ENCODE measurements at regions not wholly inside any gene's neighbourhood (a gene's known extent, or its start where the extent isn't known, plus 50 kb on each side); places are given as distances from the start of the nearest gene placed in this dataset.
"Not testable (repeated sequence)": the region's sequence is repeated elsewhere in the genome, so short reads cannot be mapped to it uniquely, and the experiment has no call there.

DNA sequence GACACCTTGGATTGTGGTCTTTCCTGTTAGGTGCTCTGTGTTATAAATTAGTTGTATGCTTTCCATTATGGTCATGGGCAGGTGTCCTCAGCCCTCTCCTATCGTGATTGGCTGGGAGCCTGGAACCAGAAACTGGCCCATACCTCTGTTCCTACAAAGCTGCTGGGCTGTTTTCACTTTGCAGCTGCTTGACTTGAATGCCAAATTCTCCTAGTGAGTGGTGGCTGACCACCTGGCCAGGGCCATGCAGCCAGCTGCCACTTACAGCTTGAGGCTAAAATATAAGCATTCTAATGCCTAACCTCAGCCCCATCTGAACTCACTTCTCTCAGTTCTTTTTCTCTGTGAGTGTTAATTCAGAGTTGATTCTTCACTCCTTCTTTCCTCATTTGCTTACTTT is 239.3 kb upstream of the GBE1 start:
- DNase-seq = no peak

DNA sequence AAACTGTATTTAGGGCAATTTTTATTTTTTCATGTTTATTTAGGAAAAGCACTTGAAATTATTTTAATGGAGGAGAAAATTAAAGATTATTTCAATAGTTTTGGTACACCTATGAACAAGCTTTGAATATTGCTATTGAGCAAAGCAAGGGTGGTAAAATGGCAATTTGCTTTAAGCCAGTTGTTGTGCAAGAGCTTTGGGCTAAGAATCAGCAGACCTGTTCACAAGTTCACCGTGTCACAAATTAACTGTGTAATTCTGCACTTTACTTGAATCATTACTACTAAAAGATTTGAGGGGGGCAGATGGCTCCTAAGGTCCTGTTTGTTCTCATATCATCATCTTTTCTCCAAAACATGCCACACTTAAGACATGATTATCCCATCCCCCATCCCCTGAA is 238.9 kb upstream of the GBE1 start:
- DNase-seq = no peak

DNA sequence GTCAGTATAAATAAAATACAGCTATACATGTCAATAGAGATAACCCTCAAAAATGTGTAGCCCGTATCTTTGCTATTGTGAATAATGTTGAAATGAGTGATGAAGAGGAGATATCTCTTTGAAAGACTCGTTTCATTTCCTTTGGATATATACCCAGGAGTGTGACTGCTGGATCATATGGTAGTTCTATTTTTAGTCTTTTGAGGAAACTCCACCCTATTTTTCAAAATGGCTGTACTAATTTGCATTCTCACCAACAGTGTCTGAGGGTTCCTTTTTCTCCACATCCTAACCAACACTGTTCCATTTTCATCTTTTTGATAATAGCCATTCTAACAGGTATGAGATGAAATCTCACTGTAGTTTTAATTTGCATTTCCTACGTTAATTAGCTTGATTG is 237.5 kb upstream of the GBE1 start:
- no peak for DNase-seq

DNA sequence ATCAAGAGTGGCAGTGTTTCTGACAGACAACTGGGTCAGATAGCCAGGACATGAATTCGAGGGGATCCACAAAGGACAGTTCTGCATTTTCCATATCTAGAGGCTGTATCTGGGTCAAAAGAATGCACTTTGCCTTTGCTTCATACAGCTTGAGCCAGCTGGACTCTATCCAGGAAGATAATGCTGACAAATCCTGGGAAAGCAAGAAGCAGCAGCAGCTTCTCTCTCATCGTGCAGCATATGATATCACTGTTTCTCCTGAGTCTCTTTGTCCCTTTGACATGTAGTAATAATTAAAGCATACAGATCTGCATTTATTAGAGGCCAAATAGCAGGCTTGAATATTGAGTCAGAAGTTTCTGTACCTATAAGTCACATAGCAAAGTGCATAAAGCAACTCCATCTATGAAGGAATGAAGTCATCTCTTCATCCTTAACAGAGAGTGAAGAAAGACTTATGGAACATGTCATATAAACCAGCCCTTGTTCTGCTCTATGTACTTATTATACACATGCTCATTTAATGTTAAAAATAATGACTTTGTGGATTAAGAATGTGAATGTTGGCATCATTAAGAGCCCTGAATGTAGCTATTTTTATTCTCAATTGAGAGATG is 236.8 kb upstream of the GBE1 start:
- no peak for DNase-seq

DNA sequence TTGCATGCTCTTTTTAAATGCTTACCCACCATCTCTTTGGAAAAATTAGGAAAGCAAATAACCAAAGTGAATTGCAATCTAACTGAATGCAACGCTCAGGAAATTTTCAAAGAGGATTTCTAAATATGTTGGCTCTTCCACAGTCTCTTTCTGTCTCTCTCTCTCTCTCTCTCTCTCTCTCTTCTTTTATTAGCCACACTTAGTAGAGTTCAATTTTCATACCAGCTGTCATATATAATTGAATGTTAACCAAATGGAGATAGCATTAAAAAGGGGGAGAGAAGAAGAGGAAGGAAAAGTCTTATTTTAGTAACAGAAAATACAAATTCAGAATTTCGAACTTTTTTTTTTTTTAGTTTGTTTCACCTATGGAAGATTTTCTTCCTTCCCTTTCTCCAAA is 235.9 kb upstream of the GBE1 start:
- DNase-seq = no peak

DNA sequence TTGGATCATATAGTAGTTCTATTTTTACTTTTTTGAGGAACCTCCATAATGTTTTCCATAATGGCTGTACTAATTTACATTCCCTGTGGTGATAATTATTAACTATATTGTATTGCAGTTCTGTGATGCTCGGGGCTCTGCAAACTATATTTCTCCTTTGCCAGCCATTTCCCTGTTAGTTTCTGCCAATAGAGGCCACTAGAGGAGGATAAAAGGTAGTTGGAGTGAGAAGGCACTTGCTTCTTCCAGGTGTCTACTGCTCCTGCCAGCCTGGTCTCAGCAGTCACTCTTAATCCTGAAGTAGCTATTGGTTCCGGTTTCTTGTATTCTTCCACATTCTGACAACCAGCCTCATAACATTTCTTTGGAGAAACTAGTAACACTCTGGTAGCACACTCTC is 233.9 kb upstream of the GBE1 start:
- DNase-seq = no peak

DNA sequence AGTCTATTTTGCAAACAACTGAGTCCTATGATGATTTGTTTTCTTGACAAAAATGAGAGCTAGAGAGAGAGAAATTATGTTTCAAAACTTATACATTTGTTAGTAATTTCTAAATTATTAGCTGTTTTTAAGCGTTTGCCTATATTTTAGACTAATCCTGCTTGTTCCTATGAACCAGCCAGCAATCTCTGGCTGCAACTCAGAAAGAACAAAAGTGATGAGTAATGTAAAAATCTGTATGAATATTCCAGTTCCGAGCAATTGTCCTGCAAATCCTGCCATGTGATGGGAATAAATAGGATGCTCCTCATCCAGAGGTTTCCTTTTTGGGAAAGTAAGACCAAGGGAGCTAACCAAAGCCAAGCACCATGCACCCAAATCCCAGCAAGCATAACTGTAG is 228.3 kb upstream of the GBE1 start:
- no peak for DNase-seq

DNA sequence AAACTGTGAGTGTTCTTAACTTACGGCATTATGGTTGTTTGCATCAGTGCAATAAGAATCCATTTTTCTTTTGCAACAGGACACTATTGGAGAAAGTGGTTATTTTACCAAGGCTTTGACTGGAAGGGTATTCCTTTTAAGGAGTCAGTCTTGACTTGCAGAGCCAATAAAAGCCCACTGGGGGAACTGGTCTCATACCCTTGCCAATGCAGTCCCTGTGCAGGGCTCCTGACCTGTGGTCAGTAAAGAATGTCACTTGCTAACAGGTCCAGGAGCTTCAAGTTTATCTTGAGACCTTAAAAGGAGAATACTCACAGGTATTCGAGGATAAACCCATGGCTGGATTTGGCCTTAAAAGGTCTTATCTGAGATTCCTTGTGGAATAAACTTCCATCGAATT is 227.8 kb upstream of the GBE1 start:
- DNase-seq = no peak

DNA sequence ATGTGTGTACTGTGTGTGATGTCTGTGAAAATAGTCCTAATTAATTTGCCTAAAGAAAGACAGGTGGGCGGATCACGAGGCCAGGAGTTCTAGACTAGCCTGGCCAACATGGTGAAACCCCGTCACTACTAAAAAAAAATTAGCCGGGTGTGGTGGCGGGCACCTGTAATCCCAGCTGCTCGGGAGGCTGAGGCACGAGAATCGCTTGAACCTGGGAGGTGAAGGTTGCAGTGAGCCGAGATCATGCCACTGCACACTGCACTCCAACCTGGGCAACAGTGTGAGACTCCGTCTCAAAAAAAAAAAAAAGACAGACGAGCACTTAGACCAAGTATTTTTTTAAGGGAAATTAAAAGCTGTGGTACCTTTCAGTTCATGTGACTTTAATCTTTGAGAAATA is 226.0 kb upstream of the GBE1 start:
- not testable (repeated sequence) for DNase-seq

DNA sequence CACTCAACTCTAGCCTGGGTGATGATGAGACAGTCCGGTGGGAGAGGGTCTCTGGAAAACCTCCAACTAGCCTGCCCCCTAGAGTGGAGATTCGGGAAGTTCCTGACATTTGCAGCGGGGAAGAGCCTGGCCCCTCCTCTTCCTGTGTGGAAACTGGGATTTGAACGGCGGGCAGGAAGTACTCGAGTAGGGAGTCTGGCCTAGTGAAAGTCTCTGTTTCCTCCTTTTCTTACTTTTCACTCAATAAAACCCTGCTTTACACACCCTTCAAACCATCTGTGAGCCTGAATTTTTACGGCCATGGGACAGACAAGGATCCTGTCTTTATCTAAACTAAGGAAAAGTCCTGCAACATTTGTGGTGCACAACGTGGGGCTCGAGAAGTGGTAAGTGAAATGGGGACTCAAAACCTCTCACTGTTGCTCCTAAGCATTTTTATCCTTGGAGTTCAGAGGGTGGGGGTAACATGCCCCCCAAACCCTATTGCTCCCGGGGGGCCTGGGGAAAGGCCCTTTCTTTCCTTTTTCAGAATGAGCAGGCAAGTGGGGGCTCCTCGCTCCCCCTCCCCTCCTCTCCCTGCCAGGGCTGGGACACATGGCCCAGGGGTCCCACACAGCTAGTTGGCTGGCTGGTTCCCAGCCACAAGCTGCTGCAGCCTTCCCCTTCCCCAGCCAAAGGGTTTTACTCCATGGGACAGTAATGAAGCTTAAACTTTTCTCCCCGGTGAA is 224.7 kb upstream of the GBE1 start:
- no peak for DNase-seq

DNA sequence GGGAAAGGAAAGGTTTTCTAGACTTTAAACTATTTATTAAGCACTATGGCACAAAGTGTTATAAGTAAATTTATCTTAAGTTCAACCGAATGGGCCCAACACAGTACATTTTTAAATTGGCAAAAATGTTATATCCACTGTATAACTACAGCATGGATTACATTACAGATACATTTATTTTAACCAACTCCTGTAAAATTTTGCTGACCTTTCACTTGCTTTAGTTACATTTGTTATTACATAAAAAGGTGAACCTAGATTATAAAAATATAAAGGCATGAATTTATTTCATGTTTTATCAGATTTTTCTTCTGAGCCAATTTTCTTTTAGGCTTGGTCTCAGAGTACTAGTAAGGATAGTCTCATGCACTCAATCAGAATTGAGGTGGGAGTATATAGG is 221.9 kb upstream of the GBE1 start:
- no peak for DNase-seq

DNA sequence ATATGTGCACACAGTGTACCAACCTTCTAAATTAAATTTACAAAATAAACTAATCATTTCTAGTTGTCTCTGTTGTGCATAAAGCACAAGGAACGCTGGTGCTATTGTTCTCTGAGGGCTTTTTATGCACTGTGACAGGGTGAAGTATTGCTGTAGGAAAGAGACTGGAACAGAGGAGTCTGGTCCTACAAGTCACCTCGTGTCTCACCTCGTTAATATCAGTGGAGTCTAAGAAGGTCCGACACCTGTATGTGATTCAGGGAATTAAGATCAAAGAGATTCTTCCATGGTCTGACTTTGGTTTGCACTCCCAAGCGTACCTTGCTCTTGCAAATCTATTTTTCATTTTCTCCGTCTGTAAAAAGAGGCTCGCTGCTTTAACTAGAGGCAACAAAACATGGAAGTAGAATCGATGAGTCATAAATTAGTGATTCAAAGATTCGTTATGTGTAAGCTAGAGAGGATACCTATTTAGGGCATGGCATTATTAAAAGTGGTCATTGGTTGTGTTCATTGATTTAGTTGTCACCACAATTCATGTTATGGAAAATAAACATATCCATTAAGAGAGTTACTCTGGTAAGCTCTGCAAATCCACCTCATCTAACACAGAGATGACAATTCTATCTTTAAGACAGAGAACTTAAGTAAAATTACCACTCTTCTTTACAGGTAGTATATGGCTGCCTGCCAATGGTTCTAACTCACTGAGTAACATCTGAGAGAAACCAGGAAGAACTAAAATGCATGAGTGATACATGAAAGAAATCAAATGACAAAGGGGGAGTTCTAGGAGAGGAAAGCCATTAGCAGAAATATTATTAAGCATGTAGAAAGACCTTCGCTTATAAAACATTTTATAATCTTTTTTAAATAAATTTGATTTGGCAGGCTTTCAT is 219.4 kb upstream of the GBE1 start:
- no peak for DNase-seq

DNA sequence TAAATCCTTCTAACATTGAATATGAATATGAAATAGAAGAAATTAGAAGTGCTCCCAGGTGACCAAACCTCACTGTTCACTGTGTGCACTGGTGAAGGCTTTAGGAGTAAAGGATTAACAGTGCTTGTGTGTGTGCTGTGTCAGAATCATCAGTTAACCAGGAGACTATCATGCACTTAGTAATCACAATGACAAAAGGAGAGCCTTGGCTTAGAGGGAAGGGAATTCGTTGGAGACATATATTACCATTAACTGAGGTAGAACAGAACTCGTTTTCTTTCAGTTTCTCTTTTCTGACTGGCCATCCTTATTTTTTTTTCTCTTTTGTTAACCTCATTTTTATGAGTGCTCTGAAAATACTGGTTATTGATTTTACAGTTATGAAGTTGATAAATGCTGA is 213.3 kb upstream of the GBE1 start:
- DNase-seq = no peak

DNA sequence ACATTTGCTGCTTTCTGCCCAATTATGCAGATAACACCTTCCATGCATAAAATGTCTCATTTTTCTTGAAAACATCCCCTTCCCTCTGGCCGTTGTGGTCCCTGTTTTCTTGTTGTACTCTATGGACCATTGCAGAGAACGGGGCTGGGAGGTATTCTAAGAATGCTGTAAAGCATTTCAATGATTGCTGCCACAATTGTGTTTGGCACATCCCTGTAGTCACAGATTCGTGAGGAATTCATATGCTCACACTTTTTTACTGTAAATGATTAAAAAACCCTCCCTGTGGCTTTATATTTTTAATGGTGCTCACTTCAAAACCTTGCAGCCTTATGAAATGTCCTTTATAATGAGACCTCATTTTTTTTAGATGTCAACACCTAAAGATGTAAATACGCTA is 207.2 kb upstream of the GBE1 start:
- DNase-seq = no peak

DNA sequence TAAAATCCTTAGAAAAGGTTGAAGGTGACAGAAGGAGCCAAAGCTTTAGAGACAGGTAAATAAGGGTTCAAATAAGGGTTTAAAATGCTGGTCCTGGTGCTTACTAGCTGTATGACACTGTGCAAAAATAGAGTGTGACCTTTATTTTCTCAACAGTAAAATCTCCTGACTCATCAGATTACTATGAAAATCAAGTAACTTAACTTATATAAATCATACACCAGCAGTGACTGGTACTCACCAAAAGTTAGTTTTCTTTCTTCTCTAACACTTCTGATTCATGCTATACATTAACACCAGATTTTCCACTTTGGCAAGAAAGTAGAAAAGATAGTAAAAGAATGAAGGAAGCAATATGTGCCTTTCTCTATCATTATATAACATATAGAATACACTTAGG is 205.9 kb upstream of the GBE1 start:
- no peak for DNase-seq

DNA sequence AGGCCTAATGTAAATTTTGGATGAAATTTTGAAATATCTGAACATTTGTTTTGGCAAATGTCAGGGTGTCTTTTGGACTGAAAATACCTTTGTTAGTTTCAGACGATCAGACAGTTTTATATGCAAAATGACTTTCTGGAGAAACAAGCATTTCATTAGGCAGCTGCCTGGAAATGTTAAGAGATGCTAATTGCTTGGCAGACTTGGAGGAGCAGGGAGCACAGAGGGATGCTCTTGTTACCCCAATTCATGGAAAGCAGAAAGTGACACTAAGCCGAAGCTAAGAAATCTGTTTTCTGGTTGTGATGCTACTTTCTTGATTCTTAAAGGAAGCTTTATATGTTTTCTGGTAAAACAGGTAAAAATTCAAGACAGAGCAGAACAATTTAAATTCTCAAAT is 204.3 kb upstream of the GBE1 start:
- DNase-seq = no peak

DNA sequence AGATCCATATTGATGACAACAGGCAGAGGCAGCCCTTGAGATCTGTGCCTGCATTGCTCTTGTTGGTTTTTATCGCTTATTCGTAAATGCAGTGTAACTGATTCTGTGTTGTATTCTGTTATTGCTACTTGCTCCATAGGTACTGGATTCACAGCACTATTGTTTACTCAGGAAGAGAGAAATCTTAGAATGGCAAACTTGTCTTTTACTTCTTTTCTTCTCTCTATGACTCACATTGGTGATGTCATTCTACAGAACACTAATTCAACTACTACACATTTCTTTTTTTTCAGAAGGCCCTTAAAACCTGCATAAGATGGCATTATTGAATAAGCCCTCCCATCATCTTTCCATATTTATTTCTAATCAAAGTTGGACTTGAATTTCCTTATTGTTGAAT is 201.0 kb upstream of the GBE1 start:
- no peak for DNase-seq

DNA sequence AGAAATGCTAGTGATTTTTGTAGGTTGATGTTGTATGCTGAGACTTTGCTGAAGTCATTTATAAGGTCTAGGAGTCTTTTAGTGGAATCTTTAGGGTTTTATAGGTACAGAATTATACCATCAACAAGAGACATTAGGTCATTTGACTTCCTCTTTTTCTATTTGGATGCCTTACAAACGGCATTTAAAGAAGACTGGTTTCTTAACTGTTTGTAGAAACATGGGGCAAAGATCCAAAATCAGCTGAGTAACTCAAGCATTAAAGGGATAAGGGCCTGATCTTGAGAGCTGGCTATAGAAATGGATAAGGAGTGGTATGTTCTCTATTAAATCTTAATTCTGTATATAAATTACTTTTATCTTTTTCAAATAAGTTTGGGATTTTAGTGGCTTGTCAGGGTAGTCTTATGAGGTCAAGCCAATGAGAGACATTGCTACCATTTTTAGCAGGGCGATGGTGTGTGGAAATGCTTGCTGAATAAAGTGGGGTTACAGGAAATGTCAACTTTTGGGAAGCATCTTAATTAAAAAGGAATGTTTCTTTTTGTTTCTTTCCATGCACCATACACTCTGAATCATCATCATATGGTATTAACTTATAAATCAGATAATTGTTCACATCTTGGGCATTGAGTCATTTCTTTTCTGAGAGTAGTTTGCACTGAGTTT is 197.7 kb upstream of the GBE1 start:
- DNase-seq = peak; percentile 37

DNA sequence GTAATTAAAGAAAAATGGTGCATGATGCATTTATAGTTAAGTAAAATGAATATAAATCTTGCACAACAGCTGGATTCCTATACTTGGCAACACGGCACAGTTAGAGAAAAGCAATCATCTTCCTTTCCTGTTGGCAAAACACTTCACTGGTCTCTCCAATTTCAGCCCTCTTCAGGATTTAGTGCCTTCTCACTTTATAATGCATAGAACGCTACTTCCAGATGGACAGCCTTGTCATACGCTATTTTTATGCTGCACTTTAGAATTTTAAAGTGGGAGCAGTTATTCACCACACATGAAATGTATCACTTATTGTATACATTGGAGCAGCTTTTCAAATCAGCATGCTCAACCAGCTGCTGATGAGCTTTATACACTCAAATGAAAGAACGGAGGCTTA is 194.4 kb upstream of the GBE1 start:
- no peak for DNase-seq

DNA sequence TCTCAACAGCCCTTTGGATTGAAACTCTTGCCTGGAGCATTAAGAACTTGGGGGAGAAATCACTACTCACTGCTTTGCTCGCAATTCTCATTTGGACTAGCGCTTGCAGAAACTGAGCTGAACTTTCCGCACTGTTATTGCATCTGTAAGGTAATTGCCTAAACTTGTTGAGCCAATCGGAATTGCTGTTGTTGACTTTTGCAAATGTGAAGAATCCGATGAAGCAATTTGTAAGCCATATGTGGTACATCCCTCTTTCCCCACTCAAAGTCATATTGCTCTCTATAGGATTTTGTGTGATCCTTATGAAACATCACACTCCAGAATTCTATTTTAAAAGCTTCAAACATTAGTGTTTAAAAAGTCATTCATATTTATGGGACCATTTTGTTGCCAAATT is 191.7 kb upstream of the GBE1 start:
- no peak for DNase-seq

DNA sequence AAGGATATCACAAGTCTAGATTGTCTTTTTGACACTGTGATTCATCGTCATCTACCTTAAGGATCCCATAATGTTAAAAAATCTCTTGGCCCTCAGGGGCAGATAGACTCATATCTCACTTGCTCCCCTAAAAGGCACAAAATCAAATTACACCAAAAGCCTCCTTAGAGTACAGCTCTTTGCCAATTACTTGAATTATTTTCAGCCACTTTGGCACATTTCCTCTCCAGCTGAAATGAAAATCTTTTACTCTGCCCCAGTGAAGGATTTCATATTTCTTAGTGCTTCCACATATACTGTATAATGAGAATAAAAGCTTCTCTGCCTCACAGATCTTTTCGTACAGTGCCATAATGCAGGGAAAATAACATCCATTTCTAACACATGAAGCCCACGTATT is 190.7 kb upstream of the GBE1 start:
- DNase-seq = no peak

DNA sequence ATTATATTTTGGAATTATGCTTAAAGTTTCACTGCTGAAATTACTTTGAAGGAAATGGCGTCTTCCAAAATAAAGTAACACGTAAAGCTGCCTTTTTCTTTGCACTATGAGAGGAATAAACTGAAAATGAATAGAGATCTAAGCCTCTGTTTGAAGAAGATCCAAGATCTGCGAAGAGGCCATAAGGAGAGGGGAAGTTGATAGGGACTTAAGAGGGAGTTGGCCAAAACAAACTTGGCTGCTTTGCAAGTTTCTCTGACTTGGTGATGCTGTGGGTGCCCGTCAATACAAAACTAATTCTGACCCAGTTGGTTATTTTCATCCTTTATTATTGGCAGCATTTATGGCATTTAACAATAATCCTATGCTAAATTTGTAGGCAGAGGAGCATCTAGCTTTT is 190.2 kb upstream of the GBE1 start:
- no peak for DNase-seq

DNA sequence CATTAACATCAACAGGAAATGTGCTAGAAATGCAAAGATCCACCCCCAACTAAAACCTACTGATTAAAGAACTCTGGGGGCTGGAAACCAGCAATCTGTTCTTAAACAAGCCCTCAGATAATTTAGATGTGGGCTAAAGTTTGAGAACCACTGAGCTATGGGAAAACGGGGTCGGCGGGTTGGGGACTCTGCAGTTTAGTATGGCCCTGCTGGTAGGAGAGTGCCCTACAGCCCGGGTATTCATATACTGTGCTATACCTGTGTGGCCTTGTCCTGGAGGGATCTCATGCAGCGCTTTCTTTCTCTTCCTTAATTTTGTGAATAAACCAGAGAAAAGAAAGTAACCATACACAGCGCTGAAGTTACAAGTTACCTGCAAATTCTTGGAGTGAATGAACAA is 189.7 kb upstream of the GBE1 start:
- no peak for DNase-seq

DNA sequence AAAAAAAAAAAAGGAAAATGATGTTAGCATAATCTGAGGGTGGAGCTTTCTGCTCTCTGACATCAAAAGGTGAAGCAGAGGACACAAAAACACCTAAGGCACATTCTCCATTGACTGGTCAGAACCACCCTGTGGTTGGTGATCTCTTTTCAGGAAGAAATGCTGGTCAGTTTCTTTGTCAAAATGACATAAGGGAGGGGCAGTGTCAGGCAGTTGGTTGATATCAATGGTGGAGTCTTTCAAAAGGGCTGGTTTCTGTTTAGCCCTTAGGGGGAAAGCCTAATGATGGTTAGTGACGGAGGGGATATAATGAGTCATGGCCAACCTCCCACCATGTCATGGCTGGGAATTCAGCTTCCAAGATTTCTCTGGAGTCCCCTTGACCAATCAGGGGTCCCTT is 185.9 kb upstream of the GBE1 start:
- no peak for DNase-seq
